Loucy (cell line): ENCODE measurements at regions not wholly inside any gene's neighbourhood (a gene's known extent, or its start where the extent isn't known, plus 50 kb on each side); places are given as distances from the start of the nearest gene placed in this dataset.

Experiments
- H2AFZ ChIP-seq: fragments of 200-600 bp; sonication (generic); 2 replicates; pipeline ENCODE4 v1.6.0; 2016; ENCODE audit warnings: antibody characterized with exemption, mild to moderate bottlenecking, low read length, moderate library complexity
- H3F3A ChIP-seq: fragments of 200-600 bp; 2 replicates; pipeline ENCODE4 v1.6.0; 2016; ENCODE audit warnings: antibody characterized with exemption, low read depth, mild to moderate bottlenecking
- H3K27me3 ChIP-seq: fragments of 200-600 bp; sonication (generic); 2 replicates; pipeline ENCODE4 v1.6.1; 2014; ENCODE audit warnings: low read length, mild to moderate bottlenecking; ENCODE audit not compliant: insufficient read depth, poor library complexity, severe bottlenecking
- H3K36me3 ChIP-seq: fragments of 200-600 bp; sonication (generic); 2 replicates; pipeline ENCODE4 v1.6.1; 2016; ENCODE audit warnings: low read length; ENCODE audit not compliant: insufficient read depth
- H3K4me1 ChIP-seq: fragments of 200-600 bp; sonication (generic); 2 replicates; pipeline ENCODE4 v1.5.1; 2014; ENCODE audit warnings: low read length, mild to moderate bottlenecking; ENCODE audit not compliant: insufficient read depth, poor library complexity, severe bottlenecking
- H3K4me2 ChIP-seq: fragments of 200-600 bp; sonication (generic); 2 replicates; pipeline ENCODE4 v1.6.0; 2014; ENCODE audit warnings: antibody characterized with exemption, low read length, low read depth, mild to moderate bottlenecking; ENCODE audit not compliant: poor library complexity, severe bottlenecking
- H3K4me3 ChIP-seq: fragments of 200-600 bp; sonication (generic); 2 replicates; pipeline ENCODE4 v1.5.1; 2014; ENCODE audit warnings: low read length, mild to moderate bottlenecking, mixed read lengths; ENCODE audit not compliant: poor library complexity, severe bottlenecking
- H3K79me2 ChIP-seq: fragments of 200-600 bp; sonication (generic); 2 replicates; pipeline ENCODE4 v1.6.1; 2014; ENCODE audit warnings: low read length; ENCODE audit not compliant: insufficient read depth
- H3K9ac ChIP-seq: fragments of 200-600 bp; sonication (generic); 2 replicates; pipeline ENCODE4 v1.6.0; 2014; ENCODE audit warnings: mild to moderate bottlenecking, low read depth, low read length, moderate library complexity; ENCODE audit not compliant: poor library complexity, severe bottlenecking
- H3K9me2 ChIP-seq: fragments of 200-600 bp; sonication (generic); replicated peaks from 2 replicates; pipeline ENCODE4 v1.6.1; 2016; ENCODE audit warnings: low read depth, low read length, mixed read lengths
- H3K9me3 ChIP-seq: fragments of 200-600 bp; sonication (generic); 2 replicates; pipeline ENCODE4 v1.6.1; 2014; ENCODE audit warnings: mild to moderate bottlenecking, antibody characterized with exemption, low read length, low read depth; ENCODE audit not compliant: insufficient read depth
- H4K20me1 ChIP-seq: fragments of 200-600 bp; sonication (generic); 2 replicates; pipeline ENCODE4 v1.6.0; 2014; ENCODE audit warnings: antibody characterized with exemption, low read length, mild to moderate bottlenecking; ENCODE audit not compliant: insufficient read depth, poor library complexity, severe bottlenecking
- EZH2phosphoT487 ChIP-seq: fragments of 200-600 bp; IDR thresholded peaks from 2 replicates; pipeline ENCODE4 v1.6.1; 2018; ENCODE audit warnings: antibody characterized with exemption, mild to moderate bottlenecking, moderate library complexity, borderline replicate concordance
- TF ChIP-seq, protein P1 (sequence below): fragments of 200-600 bp; sonication (generic); conservative IDR thresholded peaks from 2 replicates; pipeline ENCODE4 v1.5.1; 2014; ENCODE audit warnings: mild to moderate bottlenecking, antibody characterized with exemption, low read length

GRCh38 chr11:23127706-23128105 lies 267.4 kb upstream of the CCDC179 start:
- no peaks in the 10 kb centered on the region for H3K27me3 ChIP-seq
- H3K79me2 ChIP-seq = no peaks in the 10 kb centered on the region
- H3K9me2 ChIP-seq = no peaks in the 10 kb centered on the region
- H3K4me2 ChIP-seq = no peak overlapping the region
- H3F3A ChIP-seq = no peaks in the 10 kb centered on the region
- no peak overlapping the region for H2AFZ ChIP-seq
- H3K9ac ChIP-seq = no peak overlapping the region
- H3K9me3 ChIP-seq = no peaks in the 10 kb centered on the region
- no peak overlapping the region for H3K4me3 ChIP-seq
- no peaks in the 10 kb centered on the region for H4K20me1 ChIP-seq
- no peaks in the 10 kb centered on the region for H3K36me3 ChIP-seq
- H3K4me1 ChIP-seq = peaks cover 5% of the 10 kb centered on the region
- TF ChIP-seq EZH2phosphoT487 = no peak
- TF ChIP-seq, protein P1, sequence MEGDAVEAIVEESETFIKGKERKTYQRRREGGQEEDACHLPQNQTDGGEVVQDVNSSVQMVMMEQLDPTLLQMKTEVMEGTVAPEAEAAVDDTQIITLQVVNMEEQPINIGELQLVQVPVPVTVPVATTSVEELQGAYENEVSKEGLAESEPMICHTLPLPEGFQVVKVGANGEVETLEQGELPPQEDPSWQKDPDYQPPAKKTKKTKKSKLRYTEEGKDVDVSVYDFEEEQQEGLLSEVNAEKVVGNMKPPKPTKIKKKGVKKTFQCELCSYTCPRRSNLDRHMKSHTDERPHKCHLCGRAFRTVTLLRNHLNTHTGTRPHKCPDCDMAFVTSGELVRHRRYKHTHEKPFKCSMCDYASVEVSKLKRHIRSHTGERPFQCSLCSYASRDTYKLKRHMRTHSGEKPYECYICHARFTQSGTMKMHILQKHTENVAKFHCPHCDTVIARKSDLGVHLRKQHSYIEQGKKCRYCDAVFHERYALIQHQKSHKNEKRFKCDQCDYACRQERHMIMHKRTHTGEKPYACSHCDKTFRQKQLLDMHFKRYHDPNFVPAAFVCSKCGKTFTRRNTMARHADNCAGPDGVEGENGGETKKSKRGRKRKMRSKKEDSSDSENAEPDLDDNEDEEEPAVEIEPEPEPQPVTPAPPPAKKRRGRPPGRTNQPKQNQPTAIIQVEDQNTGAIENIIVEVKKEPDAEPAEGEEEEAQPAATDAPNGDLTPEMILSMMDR = no peak

DNA sequence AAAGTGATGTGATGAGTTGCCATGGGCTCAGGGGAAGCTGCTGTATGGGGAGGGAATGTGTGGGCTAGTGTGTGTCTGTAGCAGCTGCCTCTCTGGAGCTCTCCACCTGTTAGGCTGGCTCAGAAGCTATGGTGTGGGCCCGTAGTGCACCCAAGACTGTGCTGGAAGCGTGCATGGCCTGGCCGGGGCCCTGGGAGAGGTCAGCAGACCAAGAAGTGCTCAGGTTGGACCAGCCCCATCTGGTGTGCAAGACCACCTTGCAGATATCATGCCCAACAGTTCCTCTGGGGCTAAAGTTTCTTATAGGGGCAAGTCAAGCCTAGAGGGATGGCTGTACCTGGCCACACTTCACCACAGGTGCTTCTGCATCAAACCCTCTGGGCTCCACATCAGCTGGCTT lies 274.4 kb upstream of the CCDC179 start:
- no peaks in the 10 kb centered on the region for H3F3A ChIP-seq
- TF ChIP-seq, protein P1 = no peak
- no peak for TF ChIP-seq EZH2phosphoT487
- no peak overlapping the region for H3K4me3 ChIP-seq
- H3K4me1 ChIP-seq = no peaks in the 10 kb centered on the region
- no peaks in the 10 kb centered on the region for H3K36me3 ChIP-seq
- no peaks in the 10 kb centered on the region for H3K27me3 ChIP-seq
- H3K4me2 ChIP-seq = no peak overlapping the region
- no peak overlapping the region for H2AFZ ChIP-seq
- no peak overlapping the region for H3K9ac ChIP-seq
- no peaks in the 10 kb centered on the region for H4K20me1 ChIP-seq
- no peaks in the 10 kb centered on the region for H3K9me3 ChIP-seq
- H3K9me2 ChIP-seq = no peaks in the 10 kb centered on the region
- H3K79me2 ChIP-seq = no peaks in the 10 kb centered on the region

- no peaks in the 10 kb centered on the region for H3K79me2 ChIP-seq
- no peaks in the 10 kb centered on the region for H4K20me1 ChIP-seq
- H3K9me2 ChIP-seq = no peaks in the 10 kb centered on the region
- H3K4me3 ChIP-seq = no peak overlapping the region
- TF ChIP-seq EZH2phosphoT487 = no peak
- TF ChIP-seq, protein P1 = no peak
- H3K4me2 ChIP-seq = no peak overlapping the region
- no peaks in the 10 kb centered on the region for H3K36me3 ChIP-seq
- peaks cover 6% of the 10 kb centered on the region for H3K4me1 ChIP-seq
- H3F3A ChIP-seq = no peaks in the 10 kb centered on the region
- H2AFZ ChIP-seq = no peak overlapping the region
- no peak overlapping the region for H3K9ac ChIP-seq
- H3K9me3 ChIP-seq = no peaks in the 10 kb centered on the region
- H3K27me3 ChIP-seq = no peaks in the 10 kb centered on the region
These were observed 278.5 kb upstream of the CCDC179 start for GRCh38 chr11:23138761-23139160.
